ENCODE measurements at regions not wholly inside any gene's neighbourhood (a gene's known extent, or its start where the extent isn't known, plus 50 kb on each side); places are given as distances from the start of the nearest gene placed in this dataset.

- TF ChIP-seq CTCF (conservative IDR thresholded peaks at IDR 0.05 in 1 of 2, IDR thresholded peaks at IDR 0.05 in 1 of 2; ENCODE audit: extremely low read depth in 1 of 2, insufficient read depth in 1 of 2, low read depth in 1 of 2, low read length in 2 of 2) = no peak
- TF ChIP-seq EZH2 (IDR thresholded peaks at IDR 0.05; ENCODE audit: borderline replicate concordance, low read length) = no peak
Observed at GRCh38 chr20:11582060-11582459, 335.6 kb upstream of the BTBD3 start.

All from mammary epithelial cell (primary cell).